GM19328 (cell line): ENCODE measurements at regions not wholly inside any gene's neighbourhood (a gene's known extent, or its start where the extent isn't known, plus 50 kb on each side); places are given as distances from the start of the nearest gene placed in this dataset.
"Not testable (repeated sequence)": the region's sequence is repeated elsewhere in the genome, so short reads cannot be mapped to it uniquely, and the experiment has no call there.

Experiments
- ATAC-seq: cut with Tn5 transposase; IDR thresholded peaks from one replicate; pipeline ENCODE4 v1.9.1; 2021; ENCODE audit warnings: mild to moderate bottlenecking, moderate library complexity; ENCODE audit not compliant: unreplicated experiment

DNA sequence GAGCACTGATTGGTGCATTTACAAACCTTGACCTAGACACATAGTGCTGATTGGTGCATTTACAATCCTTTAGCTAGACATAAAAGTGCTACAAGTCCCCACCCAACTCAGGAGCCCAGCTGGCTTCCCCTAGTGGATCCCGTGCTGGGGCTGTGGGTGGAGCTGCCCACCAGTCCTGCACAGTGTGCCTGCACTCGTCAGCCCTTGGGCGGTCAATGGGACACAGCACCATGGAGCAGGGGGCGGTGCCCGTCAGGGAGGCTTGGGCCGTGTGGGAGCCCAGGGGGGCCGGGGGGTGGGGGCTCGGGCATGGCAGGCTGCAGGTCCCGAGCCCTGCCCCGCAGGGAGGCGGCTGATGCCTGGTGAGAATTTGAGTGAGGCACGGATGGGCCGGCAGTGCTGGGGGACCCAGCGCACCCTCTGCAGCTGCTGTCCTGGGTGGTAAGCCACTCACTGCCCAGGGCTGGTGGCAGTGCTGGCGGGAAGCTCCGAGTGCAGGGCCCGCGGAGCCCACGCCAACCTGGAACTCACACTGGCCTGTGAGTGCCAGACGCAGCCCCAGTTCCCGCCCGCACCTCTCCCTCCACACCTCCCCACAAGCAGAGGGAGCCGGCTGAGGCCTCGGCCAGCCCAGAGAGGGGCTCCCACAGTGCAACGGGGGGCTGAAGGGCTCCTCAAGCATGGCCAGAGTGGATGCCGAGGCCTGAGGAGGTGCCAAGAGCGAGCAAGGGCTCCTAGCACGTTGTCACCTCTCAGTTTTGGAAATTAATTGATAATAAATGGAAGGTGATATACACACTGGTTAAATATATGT is 207.7 kb downstream of the RAP2B start:
- no peak for ATAC-seq

DNA sequence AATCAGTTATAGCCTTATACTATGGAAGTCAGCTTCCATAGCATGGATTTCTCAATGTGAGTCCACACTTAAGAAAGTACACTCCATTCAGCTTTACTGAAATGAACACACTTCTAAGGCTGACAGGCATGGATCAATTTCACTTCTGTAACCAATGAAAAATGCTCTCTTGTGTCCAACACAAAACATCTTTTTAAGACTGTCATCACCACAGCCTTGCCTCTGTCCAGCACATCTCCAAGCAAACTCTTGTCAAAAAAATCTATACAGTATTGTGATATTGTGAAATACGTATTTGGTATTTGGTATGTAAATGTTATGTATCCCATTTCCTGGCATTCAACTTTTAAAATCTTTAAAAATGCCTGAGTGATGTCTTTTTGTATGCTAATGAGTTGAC is 208.7 kb downstream of the RAP2B start:
- ATAC-seq, result no peak

DNA sequence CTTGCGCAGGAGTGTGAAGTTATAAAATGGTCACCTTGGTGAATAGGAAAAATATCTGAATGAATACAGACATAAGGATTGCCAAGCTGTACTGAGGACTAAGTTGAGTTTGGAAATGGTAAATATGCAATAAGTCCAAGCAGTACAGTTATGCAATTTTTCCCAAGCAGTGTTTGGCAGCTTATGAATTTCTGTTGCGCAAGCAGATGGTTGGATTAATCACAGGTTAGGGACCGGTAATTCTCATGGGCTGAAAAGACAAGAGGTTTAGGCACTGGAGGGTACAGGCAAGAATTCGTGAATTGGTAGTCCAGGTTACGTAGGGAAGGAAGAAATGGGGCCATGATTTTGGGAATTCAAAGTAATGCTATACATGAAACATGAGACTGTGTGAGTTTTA is 210.3 kb downstream of the RAP2B start:
- ATAC-seq, result no peak

DNA sequence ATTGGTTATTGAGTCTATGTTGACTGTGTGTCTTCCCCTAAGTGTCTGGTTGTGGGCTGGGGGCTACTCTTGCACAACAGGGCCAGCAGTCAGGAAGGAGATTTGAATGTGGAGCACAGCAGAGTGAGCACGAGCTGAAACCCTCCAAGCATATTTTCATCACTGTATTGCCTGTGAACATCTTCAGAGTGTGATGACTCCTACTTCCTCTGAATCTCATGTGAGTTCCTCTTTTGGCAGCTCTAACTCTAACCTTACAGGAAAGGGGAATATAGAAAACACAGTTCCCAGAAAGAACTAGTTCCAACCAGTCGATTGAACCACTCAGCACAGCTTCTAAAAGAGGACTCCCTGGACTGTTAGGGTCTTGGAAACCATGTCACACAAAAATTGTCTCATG is 211.6 kb downstream of the RAP2B start:
- ATAC-seq, result no peak

DNA sequence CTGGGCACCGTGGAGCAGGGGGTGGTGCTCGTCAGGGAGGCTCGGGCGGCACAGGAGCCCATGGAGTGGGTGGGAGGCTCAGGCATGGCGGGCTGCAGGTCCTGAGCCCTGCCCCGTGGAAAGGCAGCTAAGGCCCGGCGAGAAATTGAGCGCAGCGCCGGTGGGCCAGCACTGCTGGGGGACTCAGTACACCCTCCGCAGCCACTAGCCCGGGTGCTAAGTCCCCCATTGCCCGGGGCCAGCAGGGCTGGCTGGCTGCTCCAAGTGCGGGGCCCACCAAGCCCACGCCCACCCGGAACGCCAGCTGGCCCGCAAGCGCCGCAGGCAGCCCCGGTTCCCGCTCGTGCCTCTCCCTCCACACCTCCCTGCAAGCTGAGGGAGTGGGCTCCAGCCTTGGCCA is 216.3 kb downstream of the RAP2B start:
- not testable (repeated sequence) for ATAC-seq

DNA sequence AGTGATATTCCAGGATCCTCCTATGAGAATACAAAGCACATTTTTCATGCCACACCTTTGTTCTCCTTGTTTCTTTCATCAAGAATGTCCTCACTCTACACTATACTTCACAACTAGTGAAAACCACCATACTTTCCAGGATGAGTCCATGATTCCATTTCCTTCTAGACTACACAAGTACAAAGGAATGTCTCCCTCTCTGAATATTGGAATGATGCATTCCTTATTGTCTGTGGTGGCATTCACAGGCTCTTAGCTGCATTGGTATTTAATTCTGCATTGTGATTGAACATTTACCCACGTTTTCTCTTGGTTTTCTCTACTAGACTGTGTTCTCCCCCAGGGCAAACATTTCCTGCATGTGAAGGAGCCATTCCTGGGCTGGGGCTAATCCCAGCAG is 217.5 kb downstream of the RAP2B start:
- ATAC-seq, result no peak

DNA sequence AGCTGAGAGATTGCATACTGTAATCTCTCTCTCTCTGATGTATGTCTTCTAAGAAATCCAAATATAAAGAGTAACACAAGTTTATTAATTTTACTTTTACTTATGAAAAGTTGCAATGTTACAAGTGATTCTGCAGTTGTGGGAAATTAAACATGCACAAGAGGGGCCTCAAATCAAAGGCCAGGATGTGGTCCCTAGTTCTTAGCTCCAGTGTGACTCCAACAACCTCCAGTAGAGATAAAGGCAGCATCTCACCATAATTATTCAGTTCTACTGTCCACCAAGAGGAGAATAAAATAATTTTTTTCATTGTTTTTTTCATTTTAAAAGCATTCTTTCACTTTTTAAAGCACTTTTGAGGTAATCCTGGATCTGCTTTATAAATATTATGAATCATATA is 223.3 kb downstream of the RAP2B start:
- no peak for ATAC-seq

DNA sequence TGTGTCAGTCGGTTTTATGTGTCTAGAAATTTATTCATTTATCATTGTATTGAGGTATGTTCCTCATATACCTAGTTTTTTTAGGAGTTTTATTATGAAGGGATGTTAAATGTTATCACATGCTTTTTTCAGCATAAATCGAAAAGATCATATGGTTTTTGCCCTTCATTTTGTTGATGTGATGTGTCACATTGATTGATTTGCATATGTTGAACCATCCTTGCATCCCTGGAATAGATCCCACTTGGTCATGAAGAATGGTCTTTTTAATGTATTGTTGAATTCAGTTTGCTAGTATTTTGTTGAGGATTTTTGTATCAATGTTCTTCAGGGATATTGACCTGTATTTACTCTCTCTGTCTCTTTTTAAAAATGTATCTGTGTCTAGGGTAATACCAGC is 230.3 kb downstream of the RAP2B start:
- ATAC-seq, result no peak

DNA sequence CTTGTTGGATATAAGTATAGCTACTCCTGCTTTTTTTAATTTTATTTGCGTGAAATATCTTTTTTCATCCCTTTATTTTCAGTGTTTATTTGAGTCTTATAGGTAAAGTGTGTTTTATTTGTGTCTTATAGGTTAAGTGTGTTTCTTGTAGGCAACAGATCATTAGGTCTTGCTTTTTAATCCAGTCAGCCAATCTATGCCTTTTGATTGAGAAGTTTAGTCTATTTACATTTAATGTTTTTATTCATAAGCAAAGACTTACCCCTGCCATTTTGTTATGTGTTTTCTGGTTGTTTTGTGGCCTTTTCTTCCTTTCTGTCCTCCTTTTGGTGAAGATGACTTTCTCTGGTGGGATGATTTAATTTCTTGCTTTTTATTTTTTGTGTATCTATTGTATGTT is 232.0 kb downstream of the RAP2B start:
- ATAC-seq, result no peak

DNA sequence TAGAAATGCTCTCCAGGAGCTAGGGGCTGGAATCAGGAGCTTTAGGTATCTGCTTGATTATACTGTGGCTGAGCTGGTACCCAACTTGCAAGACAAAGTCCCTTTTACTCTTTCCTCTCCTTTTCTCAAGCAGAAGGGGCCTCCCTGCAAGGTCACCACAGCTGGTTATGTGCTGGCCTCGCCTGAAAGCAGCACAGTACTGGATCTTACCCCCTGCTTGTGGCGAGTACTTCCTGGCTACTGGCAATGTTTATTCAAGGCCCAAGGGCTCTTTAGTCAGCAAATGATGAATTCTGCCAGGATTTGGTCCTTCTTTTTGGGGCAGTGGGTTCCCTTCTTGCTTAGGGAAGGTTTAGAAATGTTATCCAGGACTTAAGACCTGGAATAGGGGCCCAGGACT is 234.6 kb downstream of the RAP2B start:
- ATAC-seq, result no peak

DNA sequence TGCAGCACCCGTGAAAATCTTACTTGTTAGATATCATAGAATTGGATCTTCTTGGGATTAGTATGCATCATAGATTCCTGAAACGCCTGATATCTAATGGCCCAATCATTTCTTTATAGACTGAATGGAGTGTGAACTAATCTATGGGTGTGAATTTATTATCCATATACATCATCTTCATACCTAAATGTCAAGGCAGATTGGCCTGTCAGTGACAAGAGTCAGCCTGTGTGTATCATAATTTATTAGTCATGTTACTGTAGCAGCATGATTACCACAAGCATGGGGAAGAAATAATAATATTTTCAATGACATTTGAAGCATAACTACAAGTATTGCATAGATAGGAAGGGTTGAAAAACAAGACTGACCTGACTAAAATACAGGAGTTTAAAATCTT is 235.8 kb downstream of the RAP2B start:
- ATAC-seq, result no peak

DNA sequence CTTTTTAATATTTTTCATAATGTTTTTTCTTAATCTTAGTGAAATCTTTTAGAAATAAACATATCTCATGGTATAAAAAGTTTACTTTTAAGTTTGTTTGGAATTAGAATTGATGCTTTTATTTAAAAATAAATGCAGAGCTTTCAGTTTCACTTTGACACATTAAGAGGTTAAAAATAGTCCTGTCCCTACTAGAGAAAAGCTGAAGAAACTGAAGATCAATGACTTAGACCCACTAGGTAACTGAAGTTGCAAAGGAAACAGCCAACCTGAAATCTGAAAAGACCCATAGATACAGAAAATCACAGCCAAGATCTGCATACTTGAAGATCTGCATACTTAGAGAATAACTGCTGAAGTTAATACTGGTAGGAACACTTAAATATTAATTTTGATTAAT is 237.6 kb downstream of the RAP2B start:
- ATAC-seq, result no peak

DNA sequence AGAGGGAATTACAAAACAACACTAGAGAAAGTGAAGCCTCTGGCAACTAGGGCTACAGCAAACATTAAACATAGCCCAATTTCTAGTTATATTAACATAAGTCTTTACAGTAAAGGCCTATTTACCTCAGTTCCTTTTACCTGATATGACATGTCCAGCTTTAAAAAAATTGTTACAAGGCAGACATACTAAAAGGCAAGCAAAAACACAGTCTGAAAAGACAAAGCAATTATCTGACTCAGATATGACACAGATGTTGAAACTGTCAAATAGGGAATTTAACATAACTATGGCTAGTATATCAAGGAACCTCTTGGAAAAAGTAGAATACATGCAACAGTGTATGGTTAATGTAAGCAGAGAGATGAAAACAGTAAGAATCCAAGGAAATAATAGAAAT is 238.6 kb downstream of the RAP2B start:
- ATAC-seq, result no peak

DNA sequence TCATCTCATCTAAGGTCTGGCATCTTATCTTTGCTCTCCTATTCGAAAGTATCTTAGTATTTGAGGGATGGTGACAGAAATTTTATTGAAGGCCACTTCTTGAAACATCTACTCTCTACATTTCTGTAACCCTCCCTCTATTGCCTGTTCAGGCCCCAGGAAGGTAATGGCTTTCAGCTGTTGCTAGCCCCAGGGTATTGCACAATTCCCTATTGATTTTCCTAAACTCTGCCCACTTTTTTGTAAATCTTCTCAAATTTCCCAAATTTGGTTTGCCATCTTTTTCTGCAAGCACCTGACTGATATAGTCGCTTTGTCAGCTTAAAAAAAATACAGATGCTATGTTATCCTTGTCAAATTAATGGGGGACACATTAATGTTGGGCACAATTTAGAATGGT is 242.1 kb downstream of the RAP2B start:
- no peak for ATAC-seq

DNA sequence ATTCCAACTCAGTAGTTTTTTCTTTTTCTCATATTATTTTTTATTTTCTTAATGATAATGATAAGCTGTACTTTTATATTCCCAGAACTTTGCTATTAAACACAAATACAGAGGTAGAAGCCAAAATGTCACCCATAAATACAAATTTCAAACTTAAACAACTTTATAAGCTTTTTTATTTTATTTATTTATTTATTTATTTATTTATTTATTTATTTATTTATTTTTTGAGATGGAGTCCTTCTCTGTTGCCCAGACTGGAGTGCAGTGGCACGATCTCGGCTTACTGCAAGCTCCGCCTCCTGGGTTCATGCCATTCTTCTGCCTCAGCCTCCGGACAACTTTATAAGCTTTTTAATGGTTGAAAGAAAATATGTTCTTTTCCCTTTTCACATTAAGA is 243.3 kb downstream of the RAP2B start:
- not testable (repeated sequence) for ATAC-seq

DNA sequence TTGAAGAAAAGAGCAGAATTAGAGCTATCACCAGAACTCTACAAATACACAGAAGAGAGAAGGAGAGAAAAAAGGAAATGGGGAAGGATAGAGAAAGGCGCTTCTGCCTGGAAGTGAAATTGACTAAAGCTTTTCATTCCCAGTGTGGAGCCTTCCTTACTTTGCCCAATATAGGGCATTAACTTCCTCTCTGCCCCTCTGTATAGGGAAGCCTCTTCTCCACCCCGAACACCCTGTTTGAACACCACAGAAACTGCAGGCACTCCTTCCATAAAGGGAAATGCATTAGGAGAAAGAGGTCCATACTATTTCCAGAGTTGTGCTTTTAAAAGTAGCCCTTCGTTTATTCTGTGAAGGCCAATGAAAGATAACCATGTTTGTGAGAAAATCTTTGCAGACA is 248.5 kb downstream of the RAP2B start:
- ATAC-seq, result no peak

DNA sequence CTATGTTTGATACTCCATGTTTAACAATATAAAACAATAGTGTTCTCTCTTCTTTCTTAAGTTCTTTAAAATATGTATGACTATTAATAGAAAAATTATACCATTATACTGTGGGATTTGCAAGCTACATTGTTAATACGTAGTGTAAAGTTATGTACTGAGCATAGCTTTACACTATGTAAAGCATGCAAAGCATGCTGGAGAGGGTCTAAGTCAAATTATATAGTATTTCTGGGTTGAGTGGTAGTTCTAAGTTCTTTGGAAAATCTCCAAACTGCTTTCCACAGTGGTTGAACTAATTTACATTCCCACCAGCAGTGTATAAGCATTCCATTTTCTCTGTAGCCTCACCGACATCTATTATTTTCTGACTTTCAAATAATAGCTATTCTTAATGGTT is 253.0 kb downstream of the RAP2B start:
- ATAC-seq, result no peak

DNA sequence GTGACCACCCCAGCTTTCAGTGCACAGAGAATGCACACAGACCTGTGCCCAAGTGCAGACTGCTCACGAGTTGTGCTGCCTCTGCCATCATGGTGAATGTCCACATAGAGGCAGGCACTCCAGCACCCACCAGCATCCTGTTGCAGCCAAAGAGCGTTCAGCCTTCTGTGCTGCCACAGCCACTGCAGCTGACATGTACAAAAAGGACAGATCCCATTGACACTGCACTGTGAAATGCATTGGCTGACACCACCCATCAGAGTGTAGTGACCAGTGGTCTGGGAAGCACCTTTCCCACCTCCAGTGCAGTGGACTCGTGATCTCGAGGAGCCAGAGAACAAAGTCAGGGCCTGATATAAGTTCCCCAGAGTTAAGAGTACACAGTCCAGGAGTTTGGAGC is 260.3 kb downstream of the RAP2B start:
- ATAC-seq, result no peak

DNA sequence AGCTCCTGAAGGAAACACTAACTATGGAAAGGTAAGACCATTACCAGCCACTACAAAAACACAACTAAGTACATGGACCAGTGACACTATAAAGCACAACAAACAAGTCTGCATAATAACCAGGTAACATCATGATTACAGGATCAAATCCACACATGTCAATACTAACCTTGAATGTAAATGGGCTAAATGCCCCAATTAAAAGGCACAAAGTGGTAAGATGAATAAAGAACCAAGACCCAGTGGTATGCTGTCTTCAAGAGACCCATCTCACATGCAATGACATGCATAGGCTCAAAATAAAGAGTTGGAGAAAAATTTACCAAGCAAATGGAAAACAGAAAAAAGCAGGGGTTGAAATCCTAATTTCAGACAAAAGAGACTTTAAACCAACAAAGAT is 261.8 kb downstream of the RAP2B start:
- not testable (repeated sequence) for ATAC-seq

DNA sequence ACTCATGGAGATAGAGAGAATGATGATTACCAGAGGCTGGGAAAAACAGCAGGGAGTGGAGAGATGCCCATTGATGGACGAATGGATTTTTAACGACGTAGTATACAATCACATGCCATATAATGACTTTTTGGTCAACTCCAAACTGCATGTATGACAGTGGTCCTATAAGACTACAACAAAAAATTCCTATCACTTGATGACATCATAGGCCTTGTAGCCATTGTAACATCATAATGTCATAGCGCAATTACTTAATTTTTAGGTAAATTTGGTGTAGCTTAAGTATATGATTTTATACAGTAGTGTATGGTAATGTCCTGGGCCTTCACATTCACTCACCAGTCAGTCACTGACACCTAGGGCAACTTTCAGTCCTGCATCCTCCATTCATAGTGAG is 264.3 kb downstream of the RAP2B start:
- ATAC-seq, result no peak

DNA sequence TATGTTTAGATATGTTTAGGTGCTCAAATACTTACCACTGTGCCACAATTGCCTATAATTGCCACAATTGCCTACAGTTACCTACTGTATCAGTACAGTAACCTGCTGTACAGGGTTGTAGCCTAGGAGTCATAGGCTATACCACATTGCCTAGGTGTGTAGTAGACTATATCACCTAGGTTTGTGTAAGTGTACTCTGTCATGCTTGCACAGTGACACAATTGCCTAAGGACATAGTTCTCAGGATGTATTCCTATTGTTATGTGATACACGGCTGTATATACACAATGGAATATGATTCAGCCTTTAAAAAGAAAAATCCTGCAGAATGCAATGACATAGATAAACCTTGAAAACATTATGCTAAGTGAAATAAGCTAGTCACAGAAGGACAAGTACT is 264.8 kb downstream of the RAP2B start:
- ATAC-seq, result no peak

DNA sequence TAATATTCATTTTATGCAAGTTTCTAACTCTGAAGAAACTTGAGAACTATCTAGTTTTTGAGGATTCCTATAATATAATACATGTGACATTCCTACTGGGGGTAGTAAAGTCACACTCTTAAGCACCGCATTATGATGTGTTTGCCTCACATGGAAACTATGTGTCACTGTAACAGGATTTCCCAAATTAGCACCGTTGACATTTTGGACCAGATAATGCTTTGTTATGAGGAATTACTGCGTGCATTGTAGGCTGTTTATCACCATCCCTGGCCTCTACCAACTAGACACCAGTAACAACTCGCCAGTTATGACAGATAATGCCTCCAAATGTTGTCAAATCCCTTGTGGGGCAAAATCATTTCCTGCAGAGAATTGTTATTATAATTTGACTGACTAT is 267.8 kb downstream of the RAP2B start:
- ATAC-seq, result no peak

DNA sequence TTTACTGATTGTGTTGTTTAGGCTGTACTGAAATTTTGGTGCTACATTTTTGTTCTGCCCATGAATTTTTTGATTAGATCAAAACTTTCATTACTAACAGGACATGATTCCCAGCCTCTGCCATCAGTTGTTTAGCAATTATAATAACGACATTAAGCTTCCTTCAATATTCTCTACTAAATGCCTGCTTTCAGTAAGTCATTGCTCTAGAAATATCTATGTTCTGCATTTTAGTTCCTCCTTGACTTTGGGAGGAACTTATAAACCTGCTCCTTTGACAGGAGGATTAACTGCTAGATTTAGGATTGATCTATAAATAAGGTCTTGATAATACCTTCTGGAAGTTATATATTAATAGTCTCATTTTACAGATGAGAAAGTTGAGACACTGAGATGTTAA is 269.1 kb downstream of the RAP2B start:
- no peak for ATAC-seq
